ENCODE measurements at regions not wholly inside any gene's neighbourhood (a gene's known extent, or its start where the extent isn't known, plus 50 kb on each side); places are given as distances from the start of the nearest gene placed in this dataset.

DNA sequence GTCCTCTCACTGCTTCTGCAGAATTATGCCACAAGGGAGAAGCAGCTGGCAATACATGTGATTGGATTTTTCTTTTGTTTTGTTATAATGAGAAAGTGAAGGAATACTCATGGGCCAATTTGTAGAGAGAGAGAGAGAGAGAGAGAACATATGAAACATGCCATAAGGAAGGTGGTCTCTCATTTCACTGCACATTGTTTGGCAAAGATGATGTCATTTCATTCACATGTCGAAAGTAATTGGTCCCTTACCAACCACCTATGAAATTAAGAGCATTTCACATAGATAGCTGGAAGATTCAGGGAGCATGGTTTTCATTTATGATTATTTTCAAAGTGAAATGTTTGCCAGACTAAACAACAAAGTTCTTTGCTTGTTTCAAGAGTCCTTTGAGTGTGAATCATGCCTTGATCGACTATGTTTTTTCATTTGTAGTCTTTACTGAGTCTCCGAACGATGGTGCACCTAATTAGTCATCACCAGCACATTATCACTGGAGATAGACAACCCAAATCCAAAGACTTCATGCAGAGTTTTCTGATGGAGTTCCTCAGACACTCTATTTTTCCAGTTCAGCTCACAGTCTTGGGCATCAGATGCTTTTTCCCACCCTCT, 130.1 kb upstream of the ZEB1 start:
- no peak for DNase-seq (ENCODE audit: low spot score)
- TF ChIP-seq CTCF (IDR thresholded peaks at IDR 0.05; ENCODE audit: extremely low read depth, missing control alignments), result no peak

GRCh38 chr10:31190488-31190887, 128.5 kb upstream of the ZEB1 start:
- TF ChIP-seq CTCF (IDR thresholded peaks at IDR 0.05; ENCODE audit: extremely low read depth, missing control alignments), result no peak
- no peak for DNase-seq (ENCODE audit: low spot score)

GRCh38 chr10:31192475-31192874, 126.5 kb upstream of the ZEB1 start:
- TF ChIP-seq CTCF (IDR thresholded peaks at IDR 0.05; ENCODE audit: extremely low read depth, missing control alignments), result no peak
- DNase-seq (ENCODE audit: low spot score), result no peak

DNA sequence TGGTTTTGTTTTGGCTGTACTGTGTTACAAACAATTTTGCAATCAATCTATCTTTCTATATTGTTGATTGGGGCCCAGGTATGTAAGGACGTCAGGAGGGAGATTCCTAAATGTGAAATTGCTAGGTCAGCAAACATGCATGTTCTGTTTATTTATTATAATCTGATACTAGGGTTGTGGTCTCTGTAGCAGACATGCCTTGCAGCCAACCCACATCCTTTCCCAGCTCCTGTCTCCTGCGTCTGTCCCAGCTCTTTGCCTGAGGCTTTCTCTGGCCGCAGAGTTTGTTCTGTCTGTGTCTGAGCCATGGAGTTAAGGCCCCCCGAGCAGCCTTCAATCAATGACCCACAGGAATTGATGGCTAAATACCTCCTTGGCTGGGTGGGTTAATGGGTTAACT, 124.0 kb upstream of the ZEB1 start:
- no peak for TF ChIP-seq CTCF (IDR thresholded peaks at IDR 0.05; ENCODE audit: extremely low read depth, missing control alignments)
- no peak for DNase-seq (ENCODE audit: low spot score)

DNA sequence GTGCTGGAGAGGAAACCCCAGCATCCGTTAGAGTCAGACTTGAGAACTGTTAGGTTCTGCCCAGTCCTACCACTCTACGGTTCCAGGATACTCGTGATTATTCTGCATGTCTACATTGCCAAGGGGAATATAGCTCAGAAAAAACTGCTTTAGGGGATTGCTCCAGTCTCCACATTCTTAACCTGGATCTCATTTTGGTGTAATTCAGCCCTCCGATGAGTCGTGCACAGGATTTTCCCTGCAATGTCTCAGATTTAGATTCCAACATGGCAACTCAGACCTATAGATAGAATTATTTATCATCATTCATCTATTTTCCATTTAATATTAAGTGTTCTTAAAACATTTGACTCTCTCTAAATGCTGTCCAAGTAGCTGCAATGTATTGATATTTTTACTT, 121.1 kb upstream of the ZEB1 start:
- DNase-seq (ENCODE audit: low spot score), result no peak
- no peak for TF ChIP-seq CTCF (IDR thresholded peaks at IDR 0.05; ENCODE audit: extremely low read depth, missing control alignments)

- no peak for DNase-seq (ENCODE audit: low spot score)
- TF ChIP-seq CTCF (IDR thresholded peaks at IDR 0.05; ENCODE audit: extremely low read depth, missing control alignments), result no peak
Measured at GRCh38 chr10:31204090-31204489, 114.9 kb upstream of the ZEB1 start.

GRCh38 chr10:31207636-31208035, 111.4 kb upstream of the ZEB1 start:
- no peak for TF ChIP-seq CTCF (IDR thresholded peaks at IDR 0.05; ENCODE audit: extremely low read depth, missing control alignments)
- DNase-seq (ENCODE audit: low spot score), result no peak

All from GM20000 (cell line).